UCSD-AML1 (cell line): ENCODE measurements at regions not wholly inside any gene's neighbourhood (a gene's known extent, or its start where the extent isn't known, plus 50 kb on each side); places are given as distances from the start of the nearest gene placed in this dataset.

Experiments
- DNase-seq: peaks from one replicate; lab custom pipeline; 2025; ENCODE audit not compliant: unreplicated experiment; lab: John Stamatoyannopoulos, UW

- no peak for DNase-seq
Observed at GRCh38 chr2:128640845-128641360, 322.2 kb upstream of the HS6ST1 start.

DNA sequence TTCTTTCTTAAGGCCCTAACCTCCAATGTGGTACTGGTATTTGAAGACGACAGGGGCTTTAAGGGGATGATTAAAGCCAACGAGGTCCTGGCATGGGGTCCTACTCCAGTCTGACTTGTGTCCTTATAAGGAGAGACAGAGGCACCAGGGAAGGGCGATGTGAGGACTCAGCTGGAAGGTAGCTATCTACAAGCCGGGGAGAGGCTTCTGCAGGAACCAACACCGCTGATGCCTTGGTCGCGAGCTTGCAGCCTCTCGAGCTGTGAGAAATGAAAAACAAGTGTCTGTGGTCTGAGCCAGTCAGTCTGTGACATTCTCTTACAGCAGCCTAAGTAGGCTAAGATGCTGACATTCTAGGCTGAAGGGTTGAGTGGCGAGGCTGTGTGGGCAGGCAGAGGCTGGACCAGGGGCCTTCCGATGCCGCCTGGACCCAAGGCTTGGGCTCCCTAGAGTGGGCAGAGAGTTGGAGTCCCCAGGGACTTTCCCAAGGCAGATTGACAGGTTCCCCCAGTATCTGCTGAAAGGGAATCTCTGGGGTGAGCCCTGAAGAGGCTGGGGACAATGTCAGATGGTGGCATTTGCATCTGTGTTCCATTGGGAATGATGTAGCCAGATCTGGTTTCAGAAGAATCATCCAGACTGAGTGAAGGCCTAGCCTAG, 322.9 kb upstream of the HS6ST1 start:
- DNase-seq, result no peak

GRCh38 chr2:128642316-128642715, 323.6 kb upstream of the HS6ST1 start:
- no peak for DNase-seq

GRCh38 chr2:128642821-128643220, 324.2 kb upstream of the HS6ST1 start:
- no peak for DNase-seq

DNA sequence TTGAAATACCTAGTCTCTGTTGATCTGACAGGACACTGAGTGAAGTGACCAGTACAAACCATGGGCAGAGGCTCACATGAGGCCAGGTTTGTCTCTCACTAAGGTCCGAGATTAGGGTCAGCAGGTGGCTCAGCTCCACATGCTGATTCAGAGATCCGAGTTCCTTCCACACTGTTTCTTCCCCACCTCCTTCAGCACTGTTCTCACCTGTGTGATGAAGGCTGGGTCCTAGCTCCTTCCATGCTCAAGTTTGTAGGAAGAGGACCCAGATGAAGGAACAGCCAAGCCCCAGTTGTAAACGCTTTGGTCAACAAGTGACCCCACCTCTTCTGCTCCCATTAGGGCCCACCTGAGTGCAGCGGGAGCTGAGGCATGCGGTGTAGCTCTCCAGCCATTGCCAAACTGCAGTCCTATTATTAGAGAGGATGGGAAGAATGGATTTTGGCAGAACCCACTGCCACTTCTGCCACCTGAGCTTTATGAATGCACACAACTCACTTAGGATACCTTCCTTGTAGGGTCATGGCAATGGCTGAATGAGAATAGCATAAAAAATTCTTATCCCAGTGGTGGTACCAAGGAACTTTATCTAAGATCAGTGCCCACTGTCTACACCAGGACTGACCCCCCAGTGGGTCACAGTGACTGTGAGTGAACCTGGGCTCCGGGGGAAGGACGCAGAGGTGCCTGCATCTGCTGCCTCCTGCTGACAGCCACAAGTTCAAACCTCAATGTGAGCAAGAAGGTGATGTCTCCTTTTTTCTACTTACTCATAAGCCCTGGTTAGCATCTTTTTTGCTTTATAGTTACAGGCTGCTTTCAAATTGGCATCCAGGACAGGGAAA, 324.8 kb upstream of the HS6ST1 start:
- DNase-seq, result no peak

GRCh38 chr2:128644156-128644555, 325.5 kb upstream of the HS6ST1 start:
- no peak for DNase-seq

- no peak for DNase-seq
Observed at GRCh38 chr2:128644718-128645256, 326.1 kb upstream of the HS6ST1 start.

- no peak for DNase-seq
Observed at GRCh38 chr2:128645631-128646030, 327.0 kb upstream of the HS6ST1 start.

DNA sequence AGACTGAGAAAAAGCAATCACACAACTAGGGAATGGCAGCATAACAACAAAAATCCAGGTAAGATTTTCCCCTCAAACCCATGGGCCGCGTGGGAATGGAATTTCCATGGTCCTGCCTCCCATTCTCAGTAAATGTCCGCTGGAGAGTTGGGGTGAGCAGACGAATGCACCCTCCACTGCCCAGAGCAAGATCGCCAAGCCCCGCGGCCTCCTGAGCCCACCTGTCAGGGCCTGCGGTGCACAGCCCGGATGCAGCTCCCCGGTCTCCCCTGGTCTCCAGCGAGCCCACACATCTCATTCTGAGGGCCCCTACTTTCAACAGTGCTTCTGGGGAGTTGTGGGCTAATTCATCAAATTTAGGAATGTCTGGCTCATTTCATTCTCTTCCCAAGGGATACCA, 327.4 kb upstream of the HS6ST1 start:
- DNase-seq, result no peak

GRCh38 chr2:128646691-128647090, 328.0 kb upstream of the HS6ST1 start:
- DNase-seq, result no peak

DNA sequence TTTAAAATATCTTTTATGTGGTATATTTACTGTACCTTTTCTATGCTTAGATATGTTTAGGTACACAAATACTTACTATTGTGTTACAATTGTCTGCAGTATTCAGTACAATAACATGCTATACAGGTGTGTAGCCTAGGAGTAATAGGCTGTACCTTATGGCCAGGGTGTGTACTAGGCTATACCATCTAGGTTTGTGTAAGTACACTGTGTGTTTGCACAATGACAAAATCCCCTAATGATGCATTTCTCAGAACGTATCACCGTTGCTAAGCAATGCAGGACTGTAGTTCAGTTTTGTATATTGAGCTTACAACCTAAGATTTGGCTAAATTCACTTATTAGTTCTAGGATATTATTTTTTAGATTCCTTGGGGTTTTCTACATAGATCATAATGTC, 332.3 kb upstream of the HS6ST1 start:
- no peak for DNase-seq

- peak; percentile 73 for DNase-seq
Observed at GRCh38 chr2:128654408-128654807, 335.7 kb upstream of the HS6ST1 start.

DNA sequence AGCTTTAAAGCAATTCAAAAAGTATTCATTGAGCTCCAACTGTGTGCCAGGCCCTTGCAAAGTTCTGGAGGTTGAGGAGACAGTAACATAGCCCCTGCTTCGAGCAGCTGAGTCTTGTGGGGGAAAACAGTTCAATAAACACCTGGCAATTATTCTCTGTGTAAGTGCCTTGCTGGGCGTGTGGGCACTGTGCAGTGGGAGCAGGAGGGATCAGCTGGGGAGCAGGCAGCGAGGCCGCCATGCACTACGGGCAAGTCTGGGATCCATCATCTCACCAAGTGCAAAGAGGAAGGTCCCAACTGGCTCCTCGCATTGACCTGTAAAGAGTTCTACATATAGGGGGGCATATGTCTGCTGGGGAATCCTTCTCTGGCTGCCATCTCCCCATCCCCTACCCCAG, 342.2 kb upstream of the HS6ST1 start:
- DNase-seq, result no peak

DNA sequence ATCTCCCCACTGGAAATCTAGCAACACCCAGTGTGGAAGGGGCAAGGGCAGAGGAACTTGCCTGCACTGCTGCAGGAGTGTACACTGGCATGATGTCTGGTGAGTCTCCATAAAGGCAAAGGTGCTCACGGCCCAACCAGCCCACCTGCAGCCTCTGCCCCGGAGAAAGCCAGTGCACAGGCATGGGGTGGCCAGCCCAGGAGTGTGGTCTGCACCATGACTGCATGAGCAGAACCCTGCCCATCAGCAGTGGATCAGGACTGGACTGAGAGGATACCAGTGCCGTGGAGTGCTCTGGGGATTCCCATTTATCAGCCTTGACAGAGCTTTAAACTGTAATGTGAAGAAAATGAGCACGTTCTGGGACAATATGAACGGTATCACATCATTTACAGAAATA, 342.6 kb upstream of the HS6ST1 start:
- no peak for DNase-seq

DNA sequence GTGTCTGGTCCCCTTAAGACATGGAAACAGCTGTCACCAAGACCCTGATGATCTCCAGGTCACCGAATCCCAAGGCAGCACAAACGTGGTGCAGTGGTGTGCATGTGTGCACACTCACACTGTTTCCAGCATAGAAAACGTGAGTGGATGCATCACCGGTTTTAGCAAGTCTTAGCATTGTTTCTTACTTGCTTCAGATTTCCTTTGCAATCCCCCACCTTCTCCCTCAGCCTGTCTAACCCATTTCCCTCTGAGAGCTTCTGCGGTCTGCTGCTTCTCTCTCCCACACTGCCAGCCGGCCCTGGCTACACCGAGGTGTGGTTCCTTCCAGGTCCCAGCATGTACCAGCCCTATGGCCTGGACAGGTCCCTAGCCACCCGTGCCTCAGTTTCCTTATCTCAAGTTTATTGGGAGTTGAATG, 343.4 kb upstream of the HS6ST1 start:
- DNase-seq, result peak; percentile 62

DNA sequence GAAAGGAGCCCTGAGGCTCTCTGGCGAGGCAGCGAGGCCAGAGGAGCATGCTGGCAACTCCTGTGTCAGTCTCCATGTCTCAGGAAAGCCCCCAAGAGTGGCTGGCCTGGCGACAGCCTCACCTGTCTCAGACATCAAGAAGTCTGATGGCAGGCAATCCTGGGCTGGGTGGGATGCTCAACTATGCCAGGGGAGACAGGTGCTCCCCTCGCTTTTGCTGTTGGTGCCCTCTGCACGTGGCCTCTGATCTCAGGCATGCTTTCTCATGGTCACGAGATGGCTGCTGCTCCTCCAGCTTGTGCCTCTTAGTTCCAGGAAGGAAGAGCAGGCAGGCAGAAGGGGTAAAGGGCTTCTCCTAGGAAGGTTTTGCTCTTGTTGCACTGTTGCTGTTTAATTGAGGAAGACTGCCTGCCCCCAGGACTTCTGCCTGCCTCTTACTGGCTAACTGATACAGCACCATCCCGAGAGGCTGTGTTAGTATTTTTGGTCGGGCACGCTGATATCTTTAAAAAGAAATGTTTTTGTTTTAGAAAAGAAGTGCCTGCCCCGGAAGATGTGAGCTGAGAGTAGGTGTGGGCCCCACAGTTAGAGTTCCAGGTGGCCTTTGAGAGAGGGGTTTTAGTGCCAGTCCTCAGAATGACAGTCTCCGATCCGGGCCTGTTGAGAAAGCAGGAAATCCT, 344.8 kb upstream of the HS6ST1 start:
- DNase-seq, result no peak

DNA sequence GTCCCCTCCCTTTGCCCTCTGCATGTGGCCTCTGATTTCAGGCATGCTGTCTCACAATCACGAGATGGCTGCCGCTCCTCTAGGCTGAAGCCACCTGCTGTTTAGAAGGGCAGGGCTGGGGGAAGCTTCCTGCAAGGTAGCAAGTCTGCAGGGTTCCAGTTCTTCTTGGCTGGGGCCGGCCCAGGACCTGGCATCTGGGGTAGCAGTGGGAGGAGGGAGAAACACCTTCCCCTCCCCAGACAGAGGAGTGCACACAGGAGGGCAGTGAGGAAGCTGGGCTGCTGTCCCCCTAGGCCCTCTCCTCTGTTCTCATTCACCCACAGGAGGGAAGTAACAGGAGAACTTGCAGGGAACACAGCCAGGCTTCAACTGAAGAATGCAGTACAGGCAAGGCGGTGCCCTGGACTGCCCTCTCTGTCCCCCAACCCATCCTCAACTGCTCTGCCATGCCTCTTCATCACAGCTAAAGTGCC, 345.9 kb upstream of the HS6ST1 start:
- DNase-seq, result no peak

- DNase-seq, result no peak
Observed at GRCh38 chr2:128665113-128665512, 346.4 kb upstream of the HS6ST1 start.

DNA sequence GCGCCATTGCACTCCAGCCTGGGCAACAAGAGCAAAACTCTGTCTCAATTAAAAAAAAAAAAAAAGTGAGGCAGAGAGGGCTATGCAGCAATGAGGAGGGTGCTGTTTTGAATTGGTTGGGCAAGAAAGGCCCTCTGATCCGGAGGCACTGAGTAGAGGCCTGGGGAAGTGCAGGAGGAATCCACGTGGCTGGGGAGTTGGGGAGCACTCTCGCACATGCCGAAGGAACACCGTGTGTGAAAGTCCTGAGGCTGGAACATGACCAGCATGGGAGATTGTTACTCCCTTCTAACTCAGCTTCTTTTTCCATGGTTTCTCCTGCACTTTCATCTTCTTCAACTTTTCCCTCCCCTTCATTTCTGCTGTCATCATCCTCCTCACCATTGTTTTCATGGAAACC, 347.9 kb upstream of the HS6ST1 start:
- DNase-seq, result no peak

DNA sequence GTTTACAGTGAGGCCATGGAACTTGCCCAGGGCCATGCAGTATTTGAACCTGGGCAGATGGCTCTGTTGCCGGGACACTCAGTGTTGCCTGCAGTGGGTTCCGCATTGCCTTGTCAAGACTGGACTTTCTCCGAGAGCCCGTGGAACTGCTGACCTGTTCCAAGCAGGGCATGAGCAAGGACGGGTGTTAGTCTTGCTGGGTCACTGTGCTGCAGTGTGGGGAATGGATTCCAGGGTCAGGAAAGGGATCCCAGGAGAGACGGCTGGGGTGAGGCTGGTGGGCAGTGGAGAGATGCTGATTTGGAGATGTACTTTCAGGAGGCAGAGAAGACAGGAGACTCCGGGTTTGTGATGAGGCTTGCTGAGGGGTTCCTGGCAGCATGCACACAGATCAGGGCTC, 348.7 kb upstream of the HS6ST1 start:
- no peak for DNase-seq

DNA sequence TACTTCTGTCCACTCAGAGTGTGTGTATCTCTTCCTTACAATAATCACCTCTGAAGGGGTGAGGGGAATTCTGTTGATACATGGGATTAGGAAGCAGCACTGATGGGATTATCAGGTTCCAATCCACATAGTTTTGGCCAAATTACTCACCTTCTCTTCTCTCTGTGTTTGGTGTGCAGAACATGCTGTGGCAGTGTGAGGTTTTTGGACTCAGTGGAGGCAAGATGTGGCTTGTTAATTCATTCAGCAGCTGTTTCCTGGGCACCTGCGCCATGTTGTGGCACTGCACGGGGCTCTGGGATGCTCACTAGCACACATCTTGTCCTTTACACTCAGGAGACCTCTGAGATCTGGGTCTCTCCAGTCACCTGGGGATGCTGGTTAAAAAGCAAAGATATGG, 350.3 kb upstream of the HS6ST1 start:
- DNase-seq, result no peak
